Muscle of arm (tissue), 1 donor: ENCODE measurements at regions not wholly inside any gene's neighbourhood (a gene's known extent, or its start where the extent isn't known, plus 50 kb on each side); places are given as distances from the start of the nearest gene placed in this dataset.
"Not testable (repeated sequence)": the region's sequence is repeated elsewhere in the genome, so short reads cannot be mapped to it uniquely, and the experiment has no call there.

Experiments used
- DNase-seq: peaks from one replicate; pipeline ENCODE4 v3.0.0-alpha.2; 2013

- DNase-seq = no peak
These were observed 105.7 kb upstream of the PPM1H start for GRCh38 chr12:63040526-63041220.

- no peak for DNase-seq
These were observed 103.8 kb upstream of the PPM1H start for GRCh38 chr12:63038713-63039100.

GRCh38 chr12:63037746-63038712 lies 103.1 kb upstream of the PPM1H start:
- DNase-seq = no peak

GRCh38 chr12:63036974-63037335 lies 102.0 kb upstream of the PPM1H start:
- DNase-seq = no peak

- no peak for DNase-seq
These were observed 101.4 kb upstream of the PPM1H start for GRCh38 chr12:63036216-63036973.

GRCh38 chr12:63034601-63035000 lies 99.7 kb upstream of the PPM1H start:
- DNase-seq = no peak

- DNase-seq = no peak
These were observed 94.7 kb upstream of the PPM1H start for GRCh38 chr12:63029676-63030075.

GRCh38 chr12:63028951-63029350 lies 94.0 kb upstream of the PPM1H start:
- no peak for DNase-seq

GRCh38 chr12:63025116-63025515 lies 90.2 kb upstream of the PPM1H start:
- no peak for DNase-seq

- no peak for DNase-seq
These were observed 89.0 kb upstream of the PPM1H start for GRCh38 chr12:63023926-63024325.

- no peak for DNase-seq
These were observed 86.2 kb upstream of the PPM1H start for GRCh38 chr12:63021116-63021515.

- no peak for DNase-seq
These were observed 85.3 kb upstream of the PPM1H start for GRCh38 chr12:63020269-63020668.

GRCh38 chr12:63018273-63018672 lies 83.3 kb upstream of the PPM1H start:
- DNase-seq = no peak

- DNase-seq = no peak
These were observed 78.4 kb upstream of the PPM1H start for GRCh38 chr12:63013302-63013701.

- no peak for DNase-seq
These were observed 75.7 kb upstream of the PPM1H start for GRCh38 chr12:63010698-63011097.

GRCh38 chr12:63008372-63008771 lies 73.4 kb upstream of the PPM1H start:
- DNase-seq = no peak

GRCh38 chr12:63007726-63008125 lies 72.8 kb upstream of the PPM1H start:
- no peak for DNase-seq

GRCh38 chr12:63006536-63006935 lies 71.6 kb upstream of the PPM1H start:
- DNase-seq = no peak

GRCh38 chr12:63005382-63005781 lies 70.4 kb upstream of the PPM1H start:
- DNase-seq = no peak

GRCh38 chr12:63003223-63003819 lies 68.4 kb upstream of the PPM1H start:
- no peak for DNase-seq

GRCh38 chr12:63002059-63002458 lies 67.1 kb upstream of the PPM1H start:
- not testable (repeated sequence) for DNase-seq

GRCh38 chr12:62998454-62998853 lies 63.5 kb upstream of the PPM1H start:
- DNase-seq = no peak
